ENCODE measurements at regions not wholly inside any gene's neighbourhood (a gene's known extent, or its start where the extent isn't known, plus 50 kb on each side); places are given as distances from the start of the nearest gene placed in this dataset.

GRCh38 chr13:47249266-47249665 is 352.4 kb upstream of the HTR2A start:
- no peak for DNase-seq (ENCODE audit: low read depth)

GRCh38 chr13:47241446-47241845 is 344.6 kb upstream of the HTR2A start:
- DNase-seq (ENCODE audit: low read depth) = no peak

- no peak for DNase-seq (ENCODE audit: low read depth)
These were observed 342.2 kb upstream of the HTR2A start for GRCh38 chr13:47239025-47239424.

DNA sequence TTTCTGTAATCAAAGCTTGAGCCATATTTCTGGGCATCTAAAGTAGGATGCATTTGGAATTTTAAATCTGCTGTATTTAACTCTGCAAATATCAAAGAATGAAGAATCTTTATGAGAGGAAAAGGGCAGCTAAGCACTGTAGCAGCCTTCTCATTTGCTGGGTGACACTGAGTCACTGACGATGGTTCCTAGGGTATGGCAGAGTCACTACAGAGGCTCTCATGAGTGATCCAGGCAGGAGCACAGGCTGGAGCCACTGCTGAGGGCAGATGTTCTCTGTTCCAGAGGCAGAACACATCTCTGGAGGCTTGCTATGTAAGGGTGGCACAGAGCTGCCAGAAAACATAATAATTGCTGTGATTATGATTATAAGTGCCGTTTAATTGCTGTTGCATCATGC is 340.7 kb upstream of the HTR2A start:
- no peak for DNase-seq (ENCODE audit: low read depth)

DNA sequence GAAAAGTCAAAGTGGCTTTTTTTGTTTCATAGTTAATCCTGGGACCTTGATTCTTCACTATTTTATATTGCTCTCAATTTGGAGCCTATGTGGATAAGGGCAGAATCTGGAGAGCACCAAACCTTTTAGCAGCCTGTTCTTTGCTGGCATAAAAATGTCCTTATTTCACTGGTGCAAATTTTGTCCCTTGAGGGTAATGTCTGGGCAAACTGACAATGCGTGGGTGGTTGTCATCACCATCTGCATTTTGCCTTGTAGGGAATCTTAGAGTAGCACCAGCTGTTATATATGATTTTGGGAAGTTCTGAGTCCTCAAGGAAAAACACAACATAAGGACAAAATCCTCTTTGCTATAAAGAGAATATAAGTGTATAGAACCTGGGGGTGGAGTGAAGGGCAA is 336.9 kb upstream of the HTR2A start:
- no peak for DNase-seq (ENCODE audit: low read depth)

DNA sequence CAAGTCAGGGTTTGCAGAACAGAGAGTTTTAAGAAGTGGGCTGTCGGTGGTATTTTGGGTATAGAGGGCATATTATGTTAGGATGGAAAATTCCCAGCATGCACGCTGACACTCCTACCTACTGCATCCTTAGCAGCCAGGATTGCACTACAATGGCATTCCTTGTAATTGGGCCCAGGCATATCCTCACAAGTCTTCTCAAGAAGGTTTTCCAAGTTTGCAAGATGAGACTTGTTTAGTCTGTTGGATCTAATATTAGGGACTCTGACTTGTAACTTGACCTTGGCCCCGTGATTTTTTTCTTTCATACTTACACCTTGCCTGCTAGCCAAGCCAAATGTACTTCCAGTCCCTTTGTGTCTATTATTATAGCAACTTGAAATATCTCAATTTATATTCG is 335.7 kb upstream of the HTR2A start:
- DNase-seq (ENCODE audit: low read depth) = no peak

GRCh38 chr13:47230155-47230554 is 333.3 kb upstream of the HTR2A start:
- DNase-seq (ENCODE audit: low read depth) = no peak

DNA sequence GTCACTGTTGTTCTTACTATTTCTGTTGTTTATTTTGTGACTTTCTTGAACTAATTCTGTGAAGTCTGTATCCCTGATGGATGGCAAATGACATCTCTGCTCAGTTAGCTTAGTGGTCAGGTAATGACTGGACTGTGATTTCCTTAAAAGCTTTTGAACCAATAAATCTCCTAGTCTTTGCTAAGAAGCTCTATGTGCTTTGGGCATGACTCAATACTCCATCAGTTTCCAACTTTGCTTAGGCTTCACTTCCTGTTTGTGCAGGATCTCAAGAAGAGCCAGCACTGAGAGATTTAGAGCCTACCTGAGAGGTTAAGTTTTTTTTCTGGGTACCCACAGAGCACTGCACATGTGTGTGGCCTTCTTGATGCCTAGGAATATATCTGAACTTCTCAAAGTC is 329.7 kb upstream of the HTR2A start:
- DNase-seq (ENCODE audit: low read depth) = no peak

DNA sequence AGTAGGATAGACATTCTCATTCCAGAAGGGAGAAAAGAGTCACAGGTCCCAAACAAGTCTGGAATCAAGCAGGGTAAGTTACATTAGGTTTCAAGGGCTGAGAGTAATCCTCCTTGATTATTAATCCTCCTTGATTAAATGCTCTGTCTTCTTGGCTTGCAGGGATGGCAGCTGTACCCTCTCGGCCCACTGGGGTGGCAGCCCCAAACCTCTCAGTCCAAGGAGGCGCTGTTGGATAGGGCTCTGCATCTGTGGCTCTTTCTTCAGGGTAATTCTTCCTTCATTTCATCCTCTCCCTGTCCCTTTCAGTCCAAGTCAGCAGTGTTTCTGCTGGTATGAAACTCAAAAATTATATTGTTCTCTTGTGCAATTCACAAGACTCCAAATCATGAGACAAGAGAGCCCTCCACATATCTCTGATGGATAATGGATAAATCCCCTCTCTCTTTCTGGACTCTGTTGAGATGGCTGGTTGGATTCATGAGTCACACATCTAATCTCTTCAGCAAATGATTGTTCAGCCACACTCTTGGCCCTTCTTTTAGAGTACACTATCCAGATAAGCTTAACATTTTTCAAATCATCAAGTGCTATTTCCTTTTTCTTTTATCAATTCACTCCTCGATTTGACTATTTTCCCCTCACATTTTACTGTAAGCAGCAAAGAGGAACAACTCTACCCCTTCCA is 323.7 kb upstream of the HTR2A start:
- no peak for DNase-seq (ENCODE audit: low read depth)

DNA sequence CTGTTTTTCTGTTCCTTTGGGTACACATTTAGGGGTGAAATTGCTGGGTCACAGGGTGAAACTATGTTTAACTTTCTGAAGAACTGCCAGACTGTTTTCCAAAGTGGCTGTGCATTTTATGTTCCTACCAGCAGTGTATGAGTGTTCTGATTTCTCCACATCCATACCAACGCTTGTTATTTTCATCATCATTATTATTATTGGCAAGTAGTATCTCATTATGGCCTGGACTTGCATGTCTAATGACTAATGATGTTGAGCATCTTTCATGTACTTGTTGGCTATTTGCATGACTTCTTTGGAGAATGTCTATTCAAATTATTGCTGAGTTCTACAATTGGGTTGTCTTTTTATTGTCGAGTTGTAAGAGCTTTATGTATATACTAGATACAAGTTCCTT is 321.8 kb upstream of the HTR2A start:
- no peak for DNase-seq (ENCODE audit: low read depth)

- DNase-seq (ENCODE audit: low read depth) = no peak
These were observed 319.4 kb upstream of the HTR2A start for GRCh38 chr13:47216176-47216822.

DNA sequence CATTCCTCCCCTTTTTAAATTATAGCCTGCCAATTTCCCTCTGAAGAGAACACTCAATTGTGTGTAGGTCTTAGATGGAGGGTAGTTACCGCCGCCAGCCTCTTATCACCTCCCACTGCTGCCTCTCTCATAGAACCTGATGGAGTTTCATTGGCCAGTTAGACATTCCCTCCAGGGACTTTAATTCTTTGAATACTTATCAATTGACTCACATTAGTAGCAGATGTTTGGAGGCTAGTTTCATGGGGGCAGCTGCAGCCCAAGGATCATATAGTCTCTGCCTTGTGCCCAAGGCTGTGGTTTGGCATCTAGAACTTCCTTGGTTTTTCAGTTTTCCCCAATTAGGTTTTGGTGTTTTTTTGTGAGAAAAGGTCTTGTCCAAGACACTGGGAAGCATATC is 318.9 kb upstream of the HTR2A start:
- DNase-seq (ENCODE audit: low read depth) = peak; percentile 71

DNA sequence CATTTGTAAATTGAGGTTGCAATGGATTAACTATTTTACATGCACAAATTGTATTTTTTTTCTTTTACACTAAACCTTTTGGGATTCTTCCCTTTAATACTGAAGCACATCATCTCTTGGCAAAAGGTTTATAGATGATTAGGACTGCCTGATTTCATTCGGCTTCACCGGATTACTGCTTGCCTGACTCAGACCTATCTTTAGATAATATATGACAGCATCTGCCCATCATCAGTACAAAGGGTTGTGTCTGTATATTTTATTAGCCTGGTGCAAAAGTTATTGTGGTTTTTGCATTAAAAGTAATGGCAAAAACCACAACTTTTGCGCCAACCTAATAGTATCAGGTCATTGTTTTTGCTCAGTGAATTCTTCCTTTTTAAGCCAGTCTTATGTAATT is 316.2 kb upstream of the HTR2A start:
- DNase-seq (ENCODE audit: low read depth) = no peak

DNA sequence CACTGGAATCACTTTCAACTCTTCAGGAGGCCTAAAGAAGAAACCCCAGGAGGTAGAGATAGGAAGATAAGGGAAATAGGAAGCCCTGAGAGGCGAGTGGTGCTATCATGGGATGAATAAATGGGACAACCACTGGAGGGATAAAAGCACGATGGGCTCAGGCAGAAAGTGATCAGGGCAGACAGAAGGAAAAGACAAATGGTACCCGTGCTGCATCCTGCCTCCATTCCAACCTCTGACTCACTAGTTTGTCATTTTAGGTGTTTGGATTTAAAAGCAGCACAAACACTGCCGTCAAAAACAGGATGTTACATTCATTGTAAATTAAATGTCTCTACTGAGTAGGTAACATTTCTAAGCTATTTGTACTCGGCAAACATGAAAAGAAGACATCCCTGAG is 314.3 kb upstream of the HTR2A start:
- DNase-seq (ENCODE audit: low read depth) = no peak

DNA sequence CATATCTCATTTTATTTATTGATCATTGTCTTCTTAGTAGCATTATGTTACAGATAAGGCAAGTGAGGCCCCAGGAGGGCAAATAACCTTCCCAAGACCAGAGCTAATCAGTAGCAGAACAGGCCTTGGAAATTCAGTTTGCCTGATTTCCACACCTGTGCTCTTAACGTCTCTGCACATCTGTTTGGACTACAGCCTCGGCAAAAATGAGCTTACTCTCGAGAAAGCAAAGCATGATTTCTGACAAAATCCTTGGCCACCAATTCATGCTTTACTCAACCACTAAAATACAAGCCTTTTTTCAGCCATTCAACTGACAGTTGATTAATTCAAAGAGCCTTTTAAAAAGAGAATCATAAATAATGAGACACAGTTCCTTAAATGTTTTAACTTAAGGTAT is 309.3 kb upstream of the HTR2A start:
- DNase-seq (ENCODE audit: low read depth) = no peak

DNA sequence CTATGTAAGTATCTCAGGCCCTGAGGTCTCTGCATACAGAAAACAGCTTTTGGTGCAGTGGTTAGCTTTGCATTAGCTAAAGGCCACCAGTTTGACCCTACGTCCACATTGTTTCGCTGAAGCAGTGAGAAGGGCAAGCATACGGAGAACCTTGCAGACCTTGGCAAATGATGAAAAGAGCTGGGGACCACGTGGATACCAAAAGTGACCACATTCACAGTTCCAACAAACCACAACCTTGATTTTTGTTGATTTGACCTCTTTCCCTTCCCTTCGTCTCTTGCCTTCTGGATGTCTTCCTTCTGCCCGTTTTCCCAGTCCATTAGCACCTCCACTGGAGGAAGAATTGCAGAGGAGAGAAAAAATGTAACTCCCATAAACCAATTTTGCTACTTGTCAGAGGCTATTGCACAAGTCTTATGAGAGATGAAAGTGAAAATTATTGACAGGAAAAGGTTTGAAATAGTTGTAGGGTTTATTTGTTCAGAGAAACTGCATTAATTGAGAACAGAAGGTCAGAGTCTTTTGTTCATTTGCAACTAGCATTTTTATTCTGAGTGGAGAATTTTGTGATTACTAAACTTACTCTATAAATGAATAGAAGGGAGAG is 293.9 kb upstream of the HTR2A start:
- DNase-seq (ENCODE audit: low read depth) = no peak

DNA sequence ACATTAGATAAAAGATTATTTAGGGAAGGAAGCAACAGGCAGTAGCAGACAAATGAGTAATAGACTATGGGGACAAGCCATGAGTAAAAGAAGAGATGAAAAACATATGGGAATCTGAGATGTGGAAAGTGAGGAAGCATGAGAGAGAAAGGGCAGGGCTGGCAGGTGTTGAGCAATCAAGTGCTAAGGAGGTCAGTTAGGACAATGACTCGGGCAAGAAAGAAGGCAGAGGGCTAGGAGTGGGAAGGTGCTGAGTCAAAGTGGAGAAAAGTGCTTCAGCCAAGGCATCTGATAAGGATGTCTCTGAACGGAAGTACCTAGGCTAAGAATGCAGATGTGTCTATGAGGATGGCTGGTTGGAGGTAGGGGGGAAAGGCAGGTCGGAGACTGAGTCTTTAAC is 291.9 kb upstream of the HTR2A start:
- peak; percentile 60 for DNase-seq (ENCODE audit: low read depth)

DNA sequence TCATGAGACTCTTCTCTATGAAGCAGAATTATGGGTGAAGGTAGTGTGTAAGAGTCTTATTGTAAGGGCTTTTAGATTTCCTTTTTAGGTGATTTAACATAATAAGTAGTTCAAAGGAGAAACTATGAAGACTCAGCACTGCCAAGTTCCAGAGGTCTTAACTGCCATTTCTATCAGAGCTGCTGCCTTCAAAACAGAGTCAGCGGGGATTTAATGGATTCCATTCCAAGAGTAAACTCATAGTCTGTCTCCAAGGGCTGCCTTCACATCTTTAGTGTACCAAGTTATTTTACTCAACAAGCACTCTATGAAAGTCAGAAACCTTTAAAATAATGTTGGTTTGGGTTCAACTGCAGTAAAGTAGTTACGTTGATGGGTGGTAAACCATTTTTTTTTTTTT is 289.6 kb upstream of the HTR2A start:
- DNase-seq (ENCODE audit: low read depth) = no peak

DNA sequence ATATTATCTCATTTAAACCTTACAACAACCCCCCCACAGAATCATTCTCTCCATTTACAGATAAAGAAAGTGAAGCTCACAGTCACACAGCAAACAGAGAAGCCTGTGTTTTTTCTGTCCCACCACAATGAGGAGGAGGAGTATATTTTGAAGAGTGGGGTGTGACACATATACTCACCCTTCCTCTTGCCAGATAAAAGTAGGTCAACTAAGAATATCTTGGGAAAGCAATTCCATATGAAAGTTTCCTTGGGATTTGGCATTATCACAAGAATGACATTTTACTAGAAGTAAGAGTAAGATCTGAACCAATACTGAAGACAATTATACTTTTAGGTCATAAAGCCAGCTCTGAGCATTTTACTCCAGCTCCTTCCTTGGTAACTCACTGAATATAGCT is 287.5 kb upstream of the HTR2A start:
- peak; percentile 2 for DNase-seq (ENCODE audit: low read depth)

DNA sequence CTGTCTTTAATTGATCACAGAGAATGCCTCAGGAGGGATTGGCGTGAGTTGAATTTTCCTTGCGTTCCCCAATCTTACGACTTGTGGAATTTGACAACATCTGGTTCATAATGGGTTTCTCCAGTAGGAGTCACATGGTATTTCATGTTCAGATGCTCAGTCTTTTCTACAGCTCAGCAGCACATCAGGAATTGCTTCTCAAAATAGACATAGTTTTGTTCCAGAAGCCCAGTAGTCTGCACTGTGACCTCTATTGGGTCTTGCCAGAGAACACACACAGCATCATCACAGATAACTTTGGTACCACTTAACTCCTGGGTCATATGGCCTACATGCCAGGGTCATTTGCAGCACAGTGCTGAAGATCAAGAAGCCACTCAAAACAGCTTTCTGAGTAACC is 282.5 kb upstream of the HTR2A start:
- no peak for DNase-seq (ENCODE audit: low read depth)

- DNase-seq (ENCODE audit: low read depth) = no peak
These were observed 281.5 kb upstream of the HTR2A start for GRCh38 chr13:47178090-47178950.

DNA sequence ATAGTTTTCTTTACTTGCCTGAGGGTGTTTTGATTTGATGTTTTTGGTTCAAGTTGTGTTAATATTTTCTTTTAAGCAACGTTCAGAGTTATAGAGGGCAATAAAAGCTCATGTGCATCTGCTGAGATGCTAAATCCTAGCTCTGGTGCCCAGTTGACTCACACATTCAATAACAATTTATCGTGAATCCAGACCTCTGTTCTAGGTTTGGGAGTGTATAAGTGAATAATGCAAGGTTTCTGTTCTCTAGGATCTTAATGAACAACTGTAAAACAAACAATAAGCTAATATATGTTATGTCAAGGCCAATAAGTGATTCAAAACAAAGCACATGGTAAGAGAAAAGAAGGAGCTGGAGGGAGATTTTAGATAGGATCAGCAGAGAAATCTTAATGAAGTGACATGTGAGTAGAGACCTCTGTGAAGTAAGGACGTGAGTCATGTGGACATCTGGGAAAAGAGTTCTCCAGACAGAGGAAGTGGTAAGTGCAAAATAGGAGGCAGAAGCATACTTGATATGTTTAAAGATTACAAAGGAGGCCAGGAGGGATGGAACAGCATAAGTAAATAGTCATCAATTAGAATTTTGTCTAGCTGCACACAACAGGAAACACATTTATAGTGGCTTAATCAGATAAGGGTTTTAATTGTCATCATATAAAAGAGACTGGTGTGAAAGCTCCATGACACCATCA is 278.5 kb upstream of the HTR2A start:
- DNase-seq (ENCODE audit: low read depth) = peak; percentile 50

Measured in HS-5 (cell line).